A673 (cell line): ENCODE measurements at regions not wholly inside any gene's neighbourhood (a gene's known extent, or its start where the extent isn't known, plus 50 kb on each side); places are given as distances from the start of the nearest gene placed in this dataset.

ENCODE experiments used
- BruUV-seq: library from RNA; stranded (reverse); fragments of 400-500 nt; replicated peaks from 2 replicates; lab custom pipeline; 2021; lab: Mats Ljungman, UMichigan
- CTCF ChIA-PET: fragments of 300-600 bp; sonication (Branson Sonifier 250); formaldehyde crosslinking; loops from one replicate; lab custom pipeline; 2022; ENCODE audit warnings: antibody characterized with exemption; lab: Charles Lee
- POLR2A ChIA-PET: fragments of 300-600 bp; sonication (Branson Sonifier 250); formaldehyde crosslinking; loops from one replicate; lab custom pipeline; 2022; ENCODE audit warnings: antibody characterized with exemption; ENCODE audit not compliant: low non-redundant PET; lab: Charles Lee
- DNase-seq: peaks from one replicate; pipeline ENCODE4 v3.0.0-alpha.2; 2015; ENCODE audit warnings: low spot score
- H3K27ac ChIP-seq: fragments of 200-600 bp; sonication (generic); 2 replicates; pipeline ENCODE4 v1.5.1; 2016; ENCODE audit warnings: mixed run types, low read depth, mild to moderate bottlenecking, mixed read lengths, antibody characterized with exemption, low read length; ENCODE audit not compliant: poor library complexity, severe bottlenecking
- H3K27me3 ChIP-seq: fragments of 200-600 bp; sonication (generic); replicated peaks from 2 replicates; pipeline ENCODE4 v1.6.1; 2017; ENCODE audit warnings: mixed run types, low read depth, mild to moderate bottlenecking, mixed read lengths, antibody characterized with exemption, low read length; ENCODE audit not compliant: insufficient read depth, poor library complexity
- H3K36me3 ChIP-seq: fragments of 200-600 bp; sonication (generic); 2 replicates; pipeline ENCODE4 v1.6.1; 2016; ENCODE audit warnings: mixed run types, mild to moderate bottlenecking, mixed read lengths, antibody characterized with exemption, low read length; ENCODE audit not compliant: insufficient read depth, poor library complexity, severe bottlenecking
- H3K4me1 ChIP-seq: fragments of 200-600 bp; sonication (generic); 2 replicates; pipeline ENCODE4 v1.6.1; 2017; ENCODE audit warnings: mixed run types, mild to moderate bottlenecking, mixed read lengths, antibody characterized with exemption, low read length; ENCODE audit not compliant: insufficient read depth, poor library complexity, severe bottlenecking
- H3K4me3 ChIP-seq: fragments of 200-600 bp; sonication (generic); 2 replicates; pipeline ENCODE4 v1.5.1; 2016; ENCODE audit warnings: low read depth, mixed run types, mild to moderate bottlenecking, mixed read lengths, low read length; ENCODE audit not compliant: poor library complexity, severe bottlenecking
- H3K9me3 ChIP-seq: fragments of 200-600 bp; sonication (generic); 2 replicates; pipeline ENCODE4 v1.6.1; 2016; ENCODE audit warnings: mixed run types, low read depth, mild to moderate bottlenecking, mixed read lengths, antibody characterized with exemption, low read length; ENCODE audit not compliant: poor library complexity, severe bottlenecking
- EZH2 ChIP-seq: fragments of 200-600 bp; sonication (generic); IDR thresholded peaks from 2 replicates; pipeline ENCODE4 v1.6.1; 2017; ENCODE audit warnings: borderline replicate concordance, low read depth, mild to moderate bottlenecking, mixed read lengths, antibody characterized with exemption, low read length; ENCODE audit not compliant: poor library complexity, severe bottlenecking
- intact Hi-C: fragments of 100-400 bp; cut with micrococcal nuclease; formaldehyde crosslinking; loops from one replicate; pipeline ENCODE4 v1.10.0; 2022; ENCODE audit not compliant: unreplicated experiment
- TF ChIP-seq, protein P1 (sequence below): fragments of 300-800, 200-600 bp; sonication (generic); conservative IDR thresholded peaks from 2 replicates; pipeline ENCODE4 v1.5.1; 2017; ENCODE audit warnings: low read depth, mild to moderate bottlenecking, antibody characterized with exemption, low read length, moderate library complexity, mixed read lengths

DNA sequence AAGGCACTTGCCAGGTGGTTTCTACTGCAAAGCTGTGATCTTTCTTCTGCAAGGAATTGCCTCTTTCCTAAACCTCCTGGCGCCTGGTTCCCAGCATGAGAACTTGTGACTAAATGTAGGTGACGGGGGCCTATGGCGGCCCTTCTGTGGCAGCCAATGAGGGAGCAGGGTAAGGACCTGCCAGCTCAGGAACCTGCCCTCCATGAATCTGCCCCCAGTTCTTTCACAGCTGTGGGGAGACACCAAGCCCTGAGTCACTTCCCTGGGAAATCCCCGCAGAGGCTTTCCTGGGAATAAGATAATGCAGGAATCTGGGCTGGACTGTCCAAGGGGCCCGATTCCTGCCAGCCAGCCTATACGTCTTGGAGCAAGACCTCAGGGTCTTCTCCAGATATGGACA lies 56.7 kb upstream of the CTNNA1 start:
- intact Hi-C loops: no loop called here
- no peaks in the 10 kb centered on the region for H3K4me1 ChIP-seq
- CTCF ChIA-PET: no interaction called here
- H3K9me3 ChIP-seq: no peaks in the 10 kb centered on the region
- no TSS peak for BruUV-seq
- POLR2A ChIA-PET: no interaction called here
- no peaks in the 10 kb centered on the region for H3K36me3 ChIP-seq
- no peak overlapping the region for H3K27ac ChIP-seq
- TF ChIP-seq, protein P1, sequence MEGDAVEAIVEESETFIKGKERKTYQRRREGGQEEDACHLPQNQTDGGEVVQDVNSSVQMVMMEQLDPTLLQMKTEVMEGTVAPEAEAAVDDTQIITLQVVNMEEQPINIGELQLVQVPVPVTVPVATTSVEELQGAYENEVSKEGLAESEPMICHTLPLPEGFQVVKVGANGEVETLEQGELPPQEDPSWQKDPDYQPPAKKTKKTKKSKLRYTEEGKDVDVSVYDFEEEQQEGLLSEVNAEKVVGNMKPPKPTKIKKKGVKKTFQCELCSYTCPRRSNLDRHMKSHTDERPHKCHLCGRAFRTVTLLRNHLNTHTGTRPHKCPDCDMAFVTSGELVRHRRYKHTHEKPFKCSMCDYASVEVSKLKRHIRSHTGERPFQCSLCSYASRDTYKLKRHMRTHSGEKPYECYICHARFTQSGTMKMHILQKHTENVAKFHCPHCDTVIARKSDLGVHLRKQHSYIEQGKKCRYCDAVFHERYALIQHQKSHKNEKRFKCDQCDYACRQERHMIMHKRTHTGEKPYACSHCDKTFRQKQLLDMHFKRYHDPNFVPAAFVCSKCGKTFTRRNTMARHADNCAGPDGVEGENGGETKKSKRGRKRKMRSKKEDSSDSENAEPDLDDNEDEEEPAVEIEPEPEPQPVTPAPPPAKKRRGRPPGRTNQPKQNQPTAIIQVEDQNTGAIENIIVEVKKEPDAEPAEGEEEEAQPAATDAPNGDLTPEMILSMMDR: no peak
- TF ChIP-seq EZH2: no peak
- DNase-seq: no peak
- no peak overlapping the region for H3K4me3 ChIP-seq
- no peaks in the 10 kb centered on the region for H3K27me3 ChIP-seq

DNA sequence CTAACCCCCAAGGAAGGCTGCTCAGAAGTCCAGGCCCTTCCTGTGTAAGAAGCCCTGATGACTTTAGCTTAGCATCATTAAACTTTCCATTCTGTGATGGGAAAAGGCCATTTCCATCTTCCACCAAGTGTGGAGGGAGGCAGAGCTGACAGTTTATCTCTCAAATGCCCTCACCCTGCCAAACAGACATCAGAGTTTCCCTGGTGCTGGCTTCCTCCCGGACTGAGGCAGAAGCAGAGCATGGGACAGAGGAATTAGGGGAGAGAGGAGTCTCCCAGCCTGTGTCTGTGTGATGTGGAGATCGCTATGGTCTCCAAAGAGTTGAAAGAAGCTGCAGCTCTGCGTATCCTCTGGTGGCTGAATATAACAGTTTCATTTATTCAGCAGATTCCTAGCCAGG lies 57.4 kb upstream of the CTNNA1 start:
- ChIA-PET CTCF (no interaction called here), POLR2A (no interaction called here)
- Histone ChIP-seq H3K27me3 (no peaks in the 10 kb centered on the region), H3K4me1 (no peaks in the 10 kb centered on the region), H3K9me3 (no peaks in the 10 kb centered on the region), H3K36me3 (no peaks in the 10 kb centered on the region), H3K27ac (no peak overlapping the region), H3K4me3 (no peak overlapping the region)
- TF ChIP-seq EZH2: no peak
- TF ChIP-seq, protein P1: no peak
- BruUV-seq: no TSS peak
- intact Hi-C loops: no loop called here
- no peak for DNase-seq

DNA sequence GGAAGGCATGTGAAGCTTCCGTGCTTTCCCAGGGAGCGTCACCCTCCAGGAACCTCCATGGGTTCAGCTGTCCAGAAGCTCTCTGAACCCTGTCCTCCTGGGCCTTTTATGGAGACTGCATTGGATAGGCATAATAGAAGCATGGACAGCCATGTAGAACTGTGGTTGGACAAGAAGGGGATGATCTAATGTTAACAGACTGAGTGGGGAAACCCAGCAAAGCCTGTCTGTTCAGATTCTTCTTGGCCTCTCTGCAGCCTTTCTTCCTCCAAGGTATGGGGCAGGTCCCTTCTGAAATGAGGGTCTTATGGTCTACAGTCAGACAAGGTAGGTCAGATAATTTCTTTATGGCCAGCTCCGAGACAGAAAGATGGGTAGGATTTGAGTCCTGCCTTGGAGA lies 59.1 kb upstream of the CTNNA1 start:
- no peaks in the 10 kb centered on the region for H3K4me1 ChIP-seq
- CTCF ChIA-PET: no interaction called here
- no peaks in the 10 kb centered on the region for H3K9me3 ChIP-seq
- intact Hi-C loops: no loop called here
- no peaks in the 10 kb centered on the region for H3K36me3 ChIP-seq
- H3K4me3 ChIP-seq: no peak overlapping the region
- no peaks in the 10 kb centered on the region for H3K27me3 ChIP-seq
- H3K27ac ChIP-seq: no peak overlapping the region
- no TSS peak for BruUV-seq
- POLR2A ChIA-PET: no interaction called here
- no peak for DNase-seq
- TF ChIP-seq EZH2: no peak
- TF ChIP-seq, protein P1: no peak
